Esophagus squamous epithelium (tissue), 5 donors: ENCODE measurements at regions not wholly inside any gene's neighbourhood (a gene's known extent, or its start where the extent isn't known, plus 50 kb on each side); places are given as distances from the start of the nearest gene placed in this dataset.

Experiments used
- DNase-seq: peaks from one replicate; lab custom pipeline; 2025; lab: John Stamatoyannopoulos, UW
- H3K27ac ChIP-seq, 4 donors: fragments of 200-600 bp; sonication (generic); one replicate each; pipeline ENCODE4 v1.5.1; 2016 to 2019; ENCODE audit warnings: mild to moderate bottlenecking in 1 of 4
- H3K27me3 ChIP-seq, 4 donors: fragments of 200-600 bp; sonication (generic); 1 replicate in 3 of 4; 2 replicates in 1 of 4; pipeline versions ENCODE4 v1.5.1 to v1.6.0; 2017 to 2021; ENCODE audit warnings: antibody characterized with exemption in 1 of 4
- H3K36me3 ChIP-seq, 3 donors: fragments of 200-600 bp; sonication (generic); one replicate each; pipeline ENCODE4 v1.5.1; 2016 to 2019
- H3K4me1 ChIP-seq, 3 donors: fragments of 200-600 bp; sonication (generic); one replicate each; pipeline ENCODE4 v1.5.1; 2017 to 2019
- H3K4me3 ChIP-seq, 4 donors: fragments of 200-600 bp; sonication (generic); 1 replicate in 3 of 4; 2 replicates in 1 of 4; pipeline ENCODE4 v1.5.1; 2016 to 2019; ENCODE audit warnings: mild to moderate bottlenecking in 2 of 4, moderate library complexity in 1 of 4
- H3K9me3 ChIP-seq, 3 donors: fragments of 200-600 bp; sonication (generic); one replicate each; pipeline ENCODE4 v1.5.1; 2016 to 2019
- POLR2A ChIP-seq, 4 donors: fragments of 450-650 bp; IDR thresholded peaks; one replicate each; pipeline ENCODE4 v1.6.1; 2017; ENCODE audit warnings: antibody characterized with exemption in 4 of 4, mild to moderate bottlenecking in 4 of 4, moderate library complexity in 3 of 4
- WGBS, 2 donors: methylation state at CpG; one replicate each; pipeline ENCODE4 v1.1.5; 2018; 5-methylcytosine and 5-hydroxymethylcytosine counted together
- intact Hi-C: fragments of 100-400 bp; cut with DNase I; formaldehyde crosslinking; loops from one replicate; pipeline ENCODE4 v1.15.0; 2022
- TF ChIP-seq, protein P1 (sequence below), 6 experiments: fragments of 450-650 bp in 4 of 6; fragments of 200-600 bp in 2 of 6; sonication (generic) in 2 of 6; IDR thresholded peaks; one replicate each; pipeline ENCODE4 v1.5.1; 2016 to 2019; ENCODE audit warnings: antibody characterized with exemption in 6 of 6, mild to moderate bottlenecking in 4 of 6, moderate library complexity in 4 of 6
- donor health status: DM: yes; HTN: yes; CAD: no.

DNA sequence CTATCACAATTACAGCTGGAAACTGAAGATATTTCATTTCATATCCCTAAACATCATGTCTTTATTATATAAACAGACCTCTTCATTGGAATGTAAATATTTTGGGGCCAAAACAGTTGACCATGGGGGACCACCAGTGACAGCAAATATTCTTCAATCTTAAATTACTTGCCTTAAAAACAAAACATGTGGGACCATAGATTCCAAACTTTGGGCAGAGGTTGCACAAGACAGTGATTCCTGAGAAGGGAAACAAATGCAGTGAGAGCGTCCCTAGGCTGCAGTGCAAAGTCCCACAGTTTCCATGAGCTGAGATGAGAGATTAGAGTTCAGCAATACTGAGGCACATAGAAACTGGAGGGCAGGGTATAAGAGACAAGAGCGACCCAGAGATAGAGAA lies 818.9 kb downstream of the CBLN2 start:
- 71 to 86% methylated on average over 2 of the region's 2 CpGs for WGBS, 2 donors
- peaks cover 0 to 6% (median 0%) of the 10 kb centered on the region in 3 donors for H3K9me3 ChIP-seq
- TF ChIP-seq, protein P1, sequence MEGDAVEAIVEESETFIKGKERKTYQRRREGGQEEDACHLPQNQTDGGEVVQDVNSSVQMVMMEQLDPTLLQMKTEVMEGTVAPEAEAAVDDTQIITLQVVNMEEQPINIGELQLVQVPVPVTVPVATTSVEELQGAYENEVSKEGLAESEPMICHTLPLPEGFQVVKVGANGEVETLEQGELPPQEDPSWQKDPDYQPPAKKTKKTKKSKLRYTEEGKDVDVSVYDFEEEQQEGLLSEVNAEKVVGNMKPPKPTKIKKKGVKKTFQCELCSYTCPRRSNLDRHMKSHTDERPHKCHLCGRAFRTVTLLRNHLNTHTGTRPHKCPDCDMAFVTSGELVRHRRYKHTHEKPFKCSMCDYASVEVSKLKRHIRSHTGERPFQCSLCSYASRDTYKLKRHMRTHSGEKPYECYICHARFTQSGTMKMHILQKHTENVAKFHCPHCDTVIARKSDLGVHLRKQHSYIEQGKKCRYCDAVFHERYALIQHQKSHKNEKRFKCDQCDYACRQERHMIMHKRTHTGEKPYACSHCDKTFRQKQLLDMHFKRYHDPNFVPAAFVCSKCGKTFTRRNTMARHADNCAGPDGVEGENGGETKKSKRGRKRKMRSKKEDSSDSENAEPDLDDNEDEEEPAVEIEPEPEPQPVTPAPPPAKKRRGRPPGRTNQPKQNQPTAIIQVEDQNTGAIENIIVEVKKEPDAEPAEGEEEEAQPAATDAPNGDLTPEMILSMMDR (IDR thresholded peaks at IDR 0.05): no peak
- no peak for TF ChIP-seq POLR2A (IDR thresholded peaks at IDR 0.05)
- intact Hi-C loops: no loop called here
- H3K27me3 ChIP-seq: no peaks in the 10 kb centered on the region
- no peak for DNase-seq
- no peak overlapping the region for H3K27ac ChIP-seq
- H3K4me3 ChIP-seq: no peak overlapping the region
- no peaks in the 10 kb centered on the region for H3K4me1 ChIP-seq
- H3K36me3 ChIP-seq: no peaks in the 10 kb centered on the region

DNA sequence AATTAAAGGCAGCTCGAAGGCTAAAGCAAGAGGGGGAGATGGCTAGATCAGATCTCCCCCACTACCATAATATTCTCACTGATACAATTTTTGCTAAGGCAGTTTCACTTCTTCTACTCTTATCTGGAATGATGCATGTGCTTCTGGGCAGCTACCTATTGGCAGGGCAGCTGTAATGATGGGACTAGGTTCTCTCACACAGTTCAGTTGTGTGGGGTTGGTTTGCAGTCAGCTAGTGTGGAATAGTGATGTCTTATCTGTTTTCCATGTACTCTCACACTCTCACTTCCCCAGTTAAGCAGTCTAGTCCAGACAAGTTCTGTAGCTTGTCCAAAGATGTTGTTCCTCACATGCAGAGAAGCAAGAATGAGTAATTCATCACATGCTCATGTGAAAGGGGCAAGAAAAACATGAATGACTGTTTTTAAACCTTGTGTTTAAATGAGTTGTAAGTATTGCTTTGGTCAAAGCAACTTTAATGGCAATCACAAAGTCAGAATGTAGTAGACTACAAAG lies 836.1 kb downstream of the CBLN2 start:
- DNase-seq: no peak
- WGBS, 2 donors: 56 to 64% methylated on average over 1 of the region's 1 CpG
- intact Hi-C loops: no loop called here
- H3K9me3 ChIP-seq: no peaks in the 10 kb centered on the region
- no peaks in the 10 kb centered on the region for H3K27me3 ChIP-seq
- no peaks in the 10 kb centered on the region for H3K36me3 ChIP-seq
- no peak overlapping the region for H3K27ac ChIP-seq
- no peak overlapping the region for H3K4me3 ChIP-seq
- no peak for TF ChIP-seq POLR2A (IDR thresholded peaks at IDR 0.05)
- TF ChIP-seq, protein P1 (IDR thresholded peaks at IDR 0.05): no peak
- no peaks in the 10 kb centered on the region for H3K4me1 ChIP-seq

DNA sequence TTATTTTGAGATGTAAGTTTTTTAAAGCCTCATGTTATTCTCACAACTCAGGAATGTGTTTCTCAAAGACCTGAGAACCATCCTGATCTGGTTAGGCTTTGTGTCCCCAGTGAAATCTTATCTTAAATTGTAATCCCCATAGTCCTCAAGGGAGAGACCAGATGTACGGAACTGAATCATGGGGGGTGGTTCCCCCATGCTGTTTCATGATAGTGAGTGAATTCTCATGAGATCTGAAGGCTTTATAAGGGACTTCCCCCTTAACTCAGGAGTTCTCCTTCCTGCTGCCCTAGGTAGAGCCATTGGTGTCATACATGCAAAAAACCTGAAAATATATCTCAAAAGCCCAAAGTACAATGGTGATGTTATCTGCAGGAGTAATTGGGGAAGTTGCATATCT lies 836.7 kb downstream of the CBLN2 start:
- whole genome bisulfite sequencing, 2 donors: 43 to 57% methylated on average over 1 of the region's 1 CpG
- no peak for DNase-seq

DNA sequence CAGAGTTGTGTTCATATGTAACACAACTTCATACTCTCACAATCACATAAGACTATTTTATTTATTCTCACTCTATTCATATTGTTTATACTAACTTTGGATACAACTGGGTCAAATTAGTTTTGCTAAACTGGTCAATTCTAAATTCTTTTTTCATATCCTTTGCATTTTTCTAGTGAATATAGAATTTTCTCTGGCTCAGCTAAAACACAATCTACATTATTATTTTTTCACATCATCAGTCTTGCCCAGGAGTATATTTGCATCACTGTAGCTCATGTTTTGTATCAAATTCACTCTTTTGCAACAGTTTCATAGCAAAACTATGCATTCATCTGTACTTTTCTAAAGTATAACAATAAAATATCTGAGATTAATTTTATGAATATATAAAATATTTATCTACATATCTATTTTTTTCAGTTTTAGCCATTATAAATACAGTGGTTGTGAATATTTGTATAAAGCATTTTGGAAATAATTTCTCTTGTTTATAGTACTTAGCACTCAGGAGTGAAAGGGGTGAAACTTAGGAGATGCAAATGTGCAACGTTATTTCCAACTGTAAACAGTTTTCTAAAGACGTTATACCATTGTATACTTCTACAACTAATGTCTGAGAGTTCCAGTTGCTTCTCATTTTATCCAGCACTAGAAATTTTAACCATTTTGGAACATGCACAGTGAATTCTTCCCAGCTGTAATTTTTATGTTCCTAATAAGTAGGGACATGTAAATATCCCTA lies 854.6 kb downstream of the CBLN2 start:
- Histone ChIP-seq H3K36me3 (no peaks in the 10 kb centered on the region), H3K4me1 (no peaks in the 10 kb centered on the region), H3K27me3 (no peaks in the 10 kb centered on the region), H3K9me3 (no peaks in the 10 kb centered on the region), H3K4me3 (no peak overlapping the region), H3K27ac (no peak overlapping the region)
- intact Hi-C loops: no loop called here
- no peak for TF ChIP-seq POLR2A (IDR thresholded peaks at IDR 0.05)
- TF ChIP-seq, protein P1 (IDR thresholded peaks at IDR 0.05): no peak
- 54 to 60% methylated on average over 2 of the region's 2 CpGs for WGBS, 2 donors
- DNase-seq: no peak

More for the DNA sequence above, 836.7 kb downstream of the CBLN2 start:
- intact Hi-C loops: no loop called here
- no peak overlapping the region for H3K27ac ChIP-seq
- TF ChIP-seq, protein P1 (IDR thresholded peaks at IDR 0.05): no peak
- no peak for TF ChIP-seq POLR2A (IDR thresholded peaks at IDR 0.05)
- no peaks in the 10 kb centered on the region for H3K4me1 ChIP-seq
- no peaks in the 10 kb centered on the region for H3K27me3 ChIP-seq
- no peaks in the 10 kb centered on the region for H3K36me3 ChIP-seq
- H3K9me3 ChIP-seq: no peaks in the 10 kb centered on the region
- H3K4me3 ChIP-seq: no peak overlapping the region

DNA sequence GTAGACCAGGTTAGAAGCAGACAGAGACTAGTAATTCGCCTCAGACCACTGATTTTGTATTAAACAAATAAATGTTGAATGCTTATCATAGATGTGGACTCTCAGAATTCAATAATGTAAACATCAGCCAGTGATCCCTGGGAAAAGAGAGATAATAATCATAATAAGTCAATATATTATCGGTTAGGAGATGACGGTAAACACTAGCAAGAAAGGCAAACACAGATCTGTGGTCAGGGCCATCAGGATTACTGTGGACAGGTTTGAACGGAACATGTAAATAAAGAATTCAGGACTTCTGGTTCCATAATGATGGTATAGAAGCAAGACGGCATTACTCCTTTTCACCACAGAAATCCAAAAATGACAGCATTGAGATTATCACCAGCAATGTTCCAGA lies 861.6 kb downstream of the CBLN2 start:
- Histone ChIP-seq H3K9me3 (peaks cover 0 to 7% (median 0%) of the 10 kb centered on the region in 3 donors), H3K4me1 (no peaks in the 10 kb centered on the region), H3K4me3 (no peak overlapping the region), H3K27me3 (no peaks in the 10 kb centered on the region), H3K27ac (no peak overlapping the region), H3K36me3 (no peaks in the 10 kb centered on the region)
- intact Hi-C loops: no loop called here
- DNase-seq: no peak
- TF ChIP-seq POLR2A (IDR thresholded peaks at IDR 0.05): no peak
- TF ChIP-seq, protein P1 (IDR thresholded peaks at IDR 0.05): no peak
- WGBS, 2 donors: 62 to 63% methylated on average over 5 of the region's 5 CpGs
